OCI-LY3 (cell line): ENCODE measurements at regions not wholly inside any gene's neighbourhood (a gene's known extent, or its start where the extent isn't known, plus 50 kb on each side); places are given as distances from the start of the nearest gene placed in this dataset.

Experiments
- EZH2phosphoT487 ChIP-seq: fragments of 200-600 bp; shearing (Covaris generic); IDR thresholded peaks from 2 replicates; pipeline ENCODE4 v1.6.1; 2018; ENCODE audit warnings: antibody characterized with exemption, mixed run types, low read depth
- TF ChIP-seq, protein P1 (sequence below): fragments of 200-600, 300-600 bp; sonication (generic); IDR thresholded peaks from 2 replicates; pipeline ENCODE4 v1.5.1; 2014; ENCODE audit warnings: antibody characterized with exemption, low read length, low read depth

DNA sequence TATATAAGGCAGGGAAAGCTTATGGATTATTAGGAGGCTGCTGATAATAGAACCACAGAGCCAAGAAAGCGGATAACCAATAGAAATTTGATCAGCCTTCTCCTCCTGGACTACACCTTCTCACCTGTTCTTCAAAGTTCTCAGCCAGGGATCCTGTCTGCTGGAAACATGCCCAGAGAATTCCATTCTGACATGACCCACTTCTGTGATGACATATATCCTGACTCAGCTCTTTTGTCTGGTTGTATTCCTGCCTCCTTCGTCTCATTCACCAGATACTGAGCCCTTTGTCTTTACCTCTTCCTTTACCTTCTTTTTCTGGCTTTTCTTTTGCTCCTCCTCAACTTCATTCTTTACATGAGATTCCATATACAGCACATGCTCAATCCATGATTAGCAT, 576.1 kb downstream of the CDH11 start:
- TF ChIP-seq, protein P1, sequence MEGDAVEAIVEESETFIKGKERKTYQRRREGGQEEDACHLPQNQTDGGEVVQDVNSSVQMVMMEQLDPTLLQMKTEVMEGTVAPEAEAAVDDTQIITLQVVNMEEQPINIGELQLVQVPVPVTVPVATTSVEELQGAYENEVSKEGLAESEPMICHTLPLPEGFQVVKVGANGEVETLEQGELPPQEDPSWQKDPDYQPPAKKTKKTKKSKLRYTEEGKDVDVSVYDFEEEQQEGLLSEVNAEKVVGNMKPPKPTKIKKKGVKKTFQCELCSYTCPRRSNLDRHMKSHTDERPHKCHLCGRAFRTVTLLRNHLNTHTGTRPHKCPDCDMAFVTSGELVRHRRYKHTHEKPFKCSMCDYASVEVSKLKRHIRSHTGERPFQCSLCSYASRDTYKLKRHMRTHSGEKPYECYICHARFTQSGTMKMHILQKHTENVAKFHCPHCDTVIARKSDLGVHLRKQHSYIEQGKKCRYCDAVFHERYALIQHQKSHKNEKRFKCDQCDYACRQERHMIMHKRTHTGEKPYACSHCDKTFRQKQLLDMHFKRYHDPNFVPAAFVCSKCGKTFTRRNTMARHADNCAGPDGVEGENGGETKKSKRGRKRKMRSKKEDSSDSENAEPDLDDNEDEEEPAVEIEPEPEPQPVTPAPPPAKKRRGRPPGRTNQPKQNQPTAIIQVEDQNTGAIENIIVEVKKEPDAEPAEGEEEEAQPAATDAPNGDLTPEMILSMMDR, result no peak
- TF ChIP-seq EZH2phosphoT487, result no peak
